GM23338 (cell line): ENCODE measurements at regions not wholly inside any gene's neighbourhood (a gene's known extent, or its start where the extent isn't known, plus 50 kb on each side); places are given as distances from the start of the nearest gene placed in this dataset.

Experiments
- ATAC-seq: fragments of 200-7000 bp; cut with Tn5 transposase; 3 replicates; pipeline ENCODE4 v1.9.1; 2020
- DNase-seq: peaks from one replicate; pipeline ENCODE4 v3.0.0-alpha.2; 2015; ENCODE audit warnings: low spot score
- H2AFZ ChIP-seq: fragments of 200-600 bp; sonication (generic); 2 replicates; pipeline ENCODE4 v1.8.0; 2016; ENCODE audit warnings: antibody characterized with exemption, mild to moderate bottlenecking, moderate library complexity
- H3F3A ChIP-seq: fragments of 200-600 bp; sonication (generic); replicated peaks from 2 replicates; pipeline ENCODE4 v1.8.0; 2017; ENCODE audit warnings: antibody characterized with exemption, mixed run types, low read depth
- H3K27ac ChIP-seq: fragments of 200-600 bp; sonication (generic); 2 replicates; pipeline ENCODE4 v1.6.1; 2016; ENCODE audit warnings: low read depth
- H3K27me3 ChIP-seq: fragments of 200-600 bp; sonication (generic); 2 replicates; pipeline ENCODE4 v1.8.0; 2016; ENCODE audit warnings: mild to moderate bottlenecking, mixed run types, moderate library complexity; ENCODE audit not compliant: insufficient read depth
- H3K36me3 ChIP-seq: fragments of 200-600 bp; sonication (generic); 2 replicates; pipeline ENCODE4 v1.8.0; 2016; ENCODE audit warnings: mild to moderate bottlenecking; ENCODE audit not compliant: insufficient read depth
- H3K4me1 ChIP-seq: fragments of 200-600 bp; sonication (generic); 2 replicates; pipeline ENCODE4 v1.8.0; 2016; ENCODE audit warnings: mild to moderate bottlenecking, moderate library complexity; ENCODE audit not compliant: insufficient read depth
- H3K4me2 ChIP-seq: fragments of 200-600 bp; sonication (generic); 2 replicates; pipeline ENCODE4 v1.7.1; 2017; ENCODE audit warnings: mixed run types
- H3K4me3 ChIP-seq: fragments of 200-600 bp; sonication (generic); 2 replicates; pipeline ENCODE4 v1.6.1; 2016; ENCODE audit warnings: mixed run types
- H3K79me2 ChIP-seq: fragments of 200-600 bp; sonication (generic); replicated peaks from 2 replicates; pipeline ENCODE4 v1.8.0; 2017; ENCODE audit warnings: mild to moderate bottlenecking; ENCODE audit not compliant: insufficient read depth
- H3K9me2 ChIP-seq: fragments of 200-600 bp; sonication (generic); 2 replicates; pipeline ENCODE4 v1.8.0; 2017; ENCODE audit not compliant: insufficient read depth
- H4K20me1 ChIP-seq: fragments of 200-600 bp; sonication (generic); replicated peaks from 2 replicates; pipeline ENCODE4 v1.8.0; 2017; ENCODE audit warnings: mild to moderate bottlenecking; ENCODE audit not compliant: insufficient read depth
- H3K27ac Mint-ChIP-seq: 2 replicates; pipeline ENCODE4 v1.8.0; 2020; ENCODE audit warnings: inconsistent platforms, mild to moderate bottlenecking, moderate library complexity, mixed read lengths
- H3K27me3 Mint-ChIP-seq: 3 replicates; pipeline ENCODE4 v1.8.0; 2022; ENCODE audit warnings: low read depth, mild to moderate bottlenecking, moderate library complexity, mixed read lengths, inconsistent platforms; ENCODE audit not compliant: insufficient read depth, poor library complexity
- H3K36me3 Mint-ChIP-seq: 3 replicates; pipeline ENCODE4 v1.8.0; 2021; ENCODE audit warnings: low read depth, mild to moderate bottlenecking, inconsistent platforms, moderate library complexity, mixed read lengths
- H3K4me1 Mint-ChIP-seq: 3 replicates; pipeline ENCODE4 v1.8.0; 2020; ENCODE audit warnings: mild to moderate bottlenecking, inconsistent platforms, mixed read lengths
- H3K4me3 Mint-ChIP-seq: 3 replicates; pipeline ENCODE4 v1.8.0; 2021; ENCODE audit warnings: moderate library complexity, mild to moderate bottlenecking, inconsistent platforms, mixed read lengths
- H3K9me3 Mint-ChIP-seq: 3 replicates; pipeline ENCODE4 v1.8.0; 2020; ENCODE audit warnings: moderate library complexity, mild to moderate bottlenecking, inconsistent platforms, mixed read lengths
- CREB1 ChIP-seq: fragments of 250-450 bp; sonication (Bioruptor Pico); IDR thresholded peaks from 2 replicates; pipeline ENCODE4 v1.5.0; 2020; ENCODE audit warnings: low read depth, mild to moderate bottlenecking, moderate library complexity
- EZH2 ChIP-seq: fragments of 200-600 bp; sonication (generic); IDR thresholded peaks from one replicate; pipeline ENCODE4 v1.8.0; 2017; ENCODE audit warnings: antibody characterized with exemption, mild to moderate bottlenecking, low read depth; ENCODE audit not compliant: unreplicated experiment
- EZH2phosphoT487 ChIP-seq: fragments of 200-600 bp; sonication (generic); IDR thresholded peaks from one replicate; pipeline ENCODE4 v1.8.1; 2018; ENCODE audit warnings: antibody characterized with exemption; ENCODE audit not compliant: unreplicated experiment
- JUNB ChIP-seq: IDR thresholded peaks from one replicate; pipeline ENCODE4 v1.6.1; 2016; ENCODE audit warnings: antibody characterized with exemption; ENCODE audit not compliant: unreplicated experiment
- NANOG ChIP-seq: IDR thresholded peaks from 2 replicates; pipeline ENCODE4 v1.6.1; 2016; ENCODE audit warnings: antibody characterized with exemption, borderline replicate concordance
- POLR2AphosphoS5 ChIP-seq: IDR thresholded peaks from 2 replicates; pipeline ENCODE4 v1.6.1; 2016; ENCODE audit warnings: antibody characterized with exemption, low read depth
- STAT1 ChIP-seq: IDR thresholded peaks from one replicate; pipeline ENCODE4 v1.6.1; 2016; ENCODE audit warnings: antibody characterized with exemption; ENCODE audit not compliant: unreplicated experiment
- ZNF114 ChIP-seq: fragments of 250-450 bp; sonication (Bioruptor Pico); IDR thresholded peaks from 2 replicates; pipeline ENCODE4 v1.5.0; 2020; ENCODE audit warnings: mild to moderate bottlenecking, moderate library complexity
- ZNF331 ChIP-seq: fragments of 250-450 bp; sonication (Bioruptor Pico); IDR thresholded peaks from 2 replicates; pipeline ENCODE4 v1.5.0; 2020; ENCODE audit warnings: low read depth, mild to moderate bottlenecking, moderate library complexity
- TF ChIP-seq, protein P1 (sequence below): fragments of 250-450 bp; sonication (Bioruptor Pico); IDR thresholded peaks from 2 replicates; pipeline ENCODE4 v1.5.0; 2020; ENCODE audit warnings: mild to moderate bottlenecking, moderate library complexity
- TF ChIP-seq, protein P2 (sequence below): IDR thresholded peaks from one replicate; pipeline ENCODE4 v1.6.1; 2018; ENCODE audit warnings: antibody characterized with exemption; ENCODE audit not compliant: unreplicated experiment
- TF ChIP-seq, protein P3 (sequence below): IDR thresholded peaks from 2 replicates; pipeline ENCODE4 v1.6.1; 2016; ENCODE audit warnings: antibody characterized with exemption
- TF ChIP-seq, protein P4 (sequence below), 2 experiments: fragments of 200-600 bp in 1 of 2; sonication (generic) in 1 of 2; conservative IDR thresholded peaks; 2 replicates each; pipeline versions ENCODE4 v1.5.1 to v1.6.1; 2016 to 2017; ENCODE audit warnings: antibody characterized with exemption in 2 of 2, low read depth in 2 of 2, mild to moderate bottlenecking in 2 of 2, moderate library complexity in 1 of 2

DNA sequence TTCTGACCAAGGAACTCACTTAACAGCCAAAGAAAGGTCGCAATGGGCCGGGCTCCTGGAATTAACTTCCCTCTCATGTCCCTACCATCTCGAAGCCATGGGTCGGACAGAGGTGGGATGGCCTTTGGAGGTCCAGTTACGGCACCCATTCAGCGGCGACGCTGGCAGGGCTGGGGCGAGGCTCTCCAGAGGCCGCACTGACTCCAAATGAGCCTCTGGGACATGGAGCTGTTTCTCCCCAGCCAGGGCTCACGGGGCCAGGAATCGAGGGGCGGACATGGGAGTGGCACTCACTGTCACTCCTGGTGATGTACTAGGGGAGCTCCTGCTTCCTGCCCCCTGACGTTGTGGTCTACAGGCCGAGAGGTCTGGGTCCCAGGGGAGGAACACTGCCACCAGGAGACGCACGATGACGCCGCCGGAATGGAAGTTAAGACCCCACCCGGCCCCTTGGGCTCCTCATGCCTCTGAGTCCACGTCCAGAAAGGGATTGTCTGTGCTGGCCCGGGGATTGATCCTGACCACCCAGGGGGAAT is 60.7 kb upstream of the METRNL start:
- Histone ChIP-seq H3F3A (no peaks in the 10 kb centered on the region), H3K27ac (no peak overlapping the region), H3K36me3 (no peaks in the 10 kb centered on the region), H3K4me2 (no peak overlapping the region), H2AFZ (no peak overlapping the region), H3K9me2 (no peaks in the 10 kb centered on the region), H3K79me2 (no peaks in the 10 kb centered on the region), H4K20me1 (no peaks in the 10 kb centered on the region), H3K4me3 (no peak overlapping the region), H3K4me1 (no peaks in the 10 kb centered on the region), H3K27me3 (no peaks in the 10 kb centered on the region)
- Mint-ChIP-seq H3K36me3 (peaks cover 4% of the 10 kb centered on the region; the same call in 2 of the 3 replicates), H3K4me3 (no peak overlapping the region), H3K27ac (no peak overlapping the region), H3K4me1 (0 out of 3 replicates have a peak, but pooled peaks cover 3% of the 10 kb centered on the region), H3K9me3 (peaks cover 3% of the 10 kb centered on the region; the same call in 1 of the 3 replicates), H3K27me3 (peaks cover 7% of the 10 kb centered on the region)
- ATAC-seq = no peak
- DNase-seq = no peak
- no peak for TF ChIP-seq CREB1 (CRISPR knock-in tag)
- no peak for TF ChIP-seq EZH2phosphoT487
- no peak for TF ChIP-seq JUNB
- TF ChIP-seq, protein P1, sequence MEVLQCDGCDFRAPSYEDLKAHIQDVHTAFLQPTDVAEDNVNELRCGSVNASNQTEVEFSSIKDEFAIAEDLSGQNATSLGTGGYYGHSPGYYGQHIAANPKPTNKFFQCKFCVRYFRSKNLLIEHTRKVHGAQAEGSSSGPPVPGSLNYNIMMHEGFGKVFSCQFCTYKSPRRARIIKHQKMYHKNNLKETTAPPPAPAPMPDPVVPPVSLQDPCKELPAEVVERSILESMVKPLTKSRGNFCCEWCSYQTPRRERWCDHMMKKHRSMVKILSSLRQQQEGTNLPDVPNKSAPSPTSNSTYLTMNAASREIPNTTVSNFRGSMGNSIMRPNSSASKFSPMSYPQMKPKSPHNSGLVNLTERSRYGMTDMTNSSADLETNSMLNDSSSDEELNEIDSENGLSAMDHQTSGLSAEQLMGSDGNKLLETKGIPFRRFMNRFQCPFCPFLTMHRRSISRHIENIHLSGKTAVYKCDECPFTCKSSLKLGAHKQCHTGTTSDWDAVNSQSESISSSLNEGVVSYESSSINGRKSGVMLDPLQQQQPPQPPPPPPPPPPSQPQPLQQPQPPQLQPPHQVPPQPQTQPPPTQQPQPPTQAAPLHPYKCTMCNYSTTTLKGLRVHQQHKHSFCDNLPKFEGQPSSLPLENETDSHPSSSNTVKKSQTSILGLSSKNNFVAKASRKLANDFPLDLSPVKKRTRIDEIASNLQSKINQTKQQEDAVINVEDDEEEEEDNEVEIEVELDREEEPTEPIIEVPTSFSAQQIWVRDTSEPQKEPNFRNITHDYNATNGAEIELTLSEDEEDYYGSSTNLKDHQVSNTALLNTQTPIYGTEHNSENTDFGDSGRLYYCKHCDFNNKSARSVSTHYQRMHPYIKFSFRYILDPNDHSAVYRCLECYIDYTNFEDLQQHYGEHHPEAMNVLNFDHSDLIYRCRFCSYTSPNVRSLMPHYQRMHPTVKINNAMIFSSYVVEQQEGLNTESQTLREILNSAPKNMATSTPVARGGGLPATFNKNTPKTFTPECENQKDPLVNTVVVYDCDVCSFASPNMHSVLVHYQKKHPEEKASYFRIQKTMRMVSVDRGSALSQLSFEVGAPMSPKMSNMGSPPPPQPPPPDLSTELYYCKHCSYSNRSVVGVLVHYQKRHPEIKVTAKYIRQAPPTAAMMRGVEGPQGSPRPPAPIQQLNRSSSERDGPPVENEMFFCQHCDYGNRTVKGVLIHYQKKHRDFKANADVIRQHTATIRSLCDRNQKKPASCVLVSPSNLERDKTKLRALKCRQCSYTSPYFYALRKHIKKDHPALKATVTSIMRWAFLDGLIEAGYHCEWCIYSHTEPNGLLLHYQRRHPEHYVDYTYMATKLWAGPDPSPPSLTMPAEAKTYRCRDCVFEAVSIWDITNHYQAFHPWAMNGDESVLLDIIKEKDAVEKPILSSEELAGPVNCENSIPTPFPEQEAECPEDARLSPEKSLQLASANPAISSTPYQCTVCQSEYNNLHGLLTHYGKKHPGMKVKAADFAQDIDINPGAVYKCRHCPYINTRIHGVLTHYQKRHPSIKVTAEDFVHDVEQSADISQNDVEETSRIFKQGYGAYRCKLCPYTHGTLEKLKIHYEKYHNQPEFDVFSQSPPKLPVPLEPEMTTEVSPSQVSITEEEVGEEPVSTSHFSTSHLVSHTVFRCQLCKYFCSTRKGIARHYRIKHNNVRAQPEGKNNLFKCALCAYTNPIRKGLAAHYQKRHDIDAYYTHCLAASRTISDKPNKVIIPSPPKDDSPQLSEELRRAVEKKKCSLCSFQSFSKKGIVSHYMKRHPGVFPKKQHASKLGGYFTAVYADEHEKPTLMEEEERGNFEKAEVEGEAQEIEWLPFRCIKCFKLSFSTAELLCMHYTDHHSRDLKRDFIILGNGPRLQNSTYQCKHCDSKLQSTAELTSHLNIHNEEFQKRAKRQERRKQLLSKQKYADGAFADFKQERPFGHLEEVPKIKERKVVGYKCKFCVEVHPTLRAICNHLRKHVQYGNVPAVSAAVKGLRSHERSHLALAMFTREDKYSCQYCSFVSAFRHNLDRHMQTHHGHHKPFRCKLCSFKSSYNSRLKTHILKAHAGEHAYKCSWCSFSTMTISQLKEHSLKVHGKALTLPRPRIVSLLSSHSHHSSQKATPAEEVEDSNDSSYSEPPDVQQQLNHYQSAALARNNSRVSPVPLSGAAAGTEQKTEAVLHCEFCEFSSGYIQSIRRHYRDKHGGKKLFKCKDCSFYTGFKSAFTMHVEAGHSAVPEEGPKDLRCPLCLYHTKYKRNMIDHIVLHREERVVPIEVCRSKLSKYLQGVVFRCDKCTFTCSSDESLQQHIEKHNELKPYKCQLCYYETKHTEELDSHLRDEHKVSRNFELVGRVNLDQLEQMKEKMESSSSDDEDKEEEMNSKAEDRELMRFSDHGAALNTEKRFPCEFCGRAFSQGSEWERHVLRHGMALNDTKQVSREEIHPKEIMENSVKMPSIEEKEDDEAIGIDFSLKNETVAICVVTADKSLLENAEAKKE = no peak
- TF ChIP-seq, protein P2, sequence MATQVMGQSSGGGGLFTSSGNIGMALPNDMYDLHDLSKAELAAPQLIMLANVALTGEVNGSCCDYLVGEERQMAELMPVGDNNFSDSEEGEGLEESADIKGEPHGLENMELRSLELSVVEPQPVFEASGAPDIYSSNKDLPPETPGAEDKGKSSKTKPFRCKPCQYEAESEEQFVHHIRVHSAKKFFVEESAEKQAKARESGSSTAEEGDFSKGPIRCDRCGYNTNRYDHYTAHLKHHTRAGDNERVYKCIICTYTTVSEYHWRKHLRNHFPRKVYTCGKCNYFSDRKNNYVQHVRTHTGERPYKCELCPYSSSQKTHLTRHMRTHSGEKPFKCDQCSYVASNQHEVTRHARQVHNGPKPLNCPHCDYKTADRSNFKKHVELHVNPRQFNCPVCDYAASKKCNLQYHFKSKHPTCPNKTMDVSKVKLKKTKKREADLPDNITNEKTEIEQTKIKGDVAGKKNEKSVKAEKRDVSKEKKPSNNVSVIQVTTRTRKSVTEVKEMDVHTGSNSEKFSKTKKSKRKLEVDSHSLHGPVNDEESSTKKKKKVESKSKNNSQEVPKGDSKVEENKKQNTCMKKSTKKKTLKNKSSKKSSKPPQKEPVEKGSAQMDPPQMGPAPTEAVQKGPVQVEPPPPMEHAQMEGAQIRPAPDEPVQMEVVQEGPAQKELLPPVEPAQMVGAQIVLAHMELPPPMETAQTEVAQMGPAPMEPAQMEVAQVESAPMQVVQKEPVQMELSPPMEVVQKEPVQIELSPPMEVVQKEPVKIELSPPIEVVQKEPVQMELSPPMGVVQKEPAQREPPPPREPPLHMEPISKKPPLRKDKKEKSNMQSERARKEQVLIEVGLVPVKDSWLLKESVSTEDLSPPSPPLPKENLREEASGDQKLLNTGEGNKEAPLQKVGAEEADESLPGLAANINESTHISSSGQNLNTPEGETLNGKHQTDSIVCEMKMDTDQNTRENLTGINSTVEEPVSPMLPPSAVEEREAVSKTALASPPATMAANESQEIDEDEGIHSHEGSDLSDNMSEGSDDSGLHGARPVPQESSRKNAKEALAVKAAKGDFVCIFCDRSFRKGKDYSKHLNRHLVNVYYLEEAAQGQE = no peak
- no peak for TF ChIP-seq EZH2
- no peak for TF ChIP-seq NANOG
- no peak for TF ChIP-seq STAT1
- TF ChIP-seq, protein P3, sequence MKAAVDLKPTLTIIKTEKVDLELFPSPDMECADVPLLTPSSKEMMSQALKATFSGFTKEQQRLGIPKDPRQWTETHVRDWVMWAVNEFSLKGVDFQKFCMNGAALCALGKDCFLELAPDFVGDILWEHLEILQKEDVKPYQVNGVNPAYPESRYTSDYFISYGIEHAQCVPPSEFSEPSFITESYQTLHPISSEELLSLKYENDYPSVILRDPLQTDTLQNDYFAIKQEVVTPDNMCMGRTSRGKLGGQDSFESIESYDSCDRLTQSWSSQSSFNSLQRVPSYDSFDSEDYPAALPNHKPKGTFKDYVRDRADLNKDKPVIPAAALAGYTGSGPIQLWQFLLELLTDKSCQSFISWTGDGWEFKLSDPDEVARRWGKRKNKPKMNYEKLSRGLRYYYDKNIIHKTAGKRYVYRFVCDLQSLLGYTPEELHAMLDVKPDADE = no peak
- no peak for TF ChIP-seq ZNF331 (CRISPR knock-in tag)
- TF ChIP-seq, protein P4, sequence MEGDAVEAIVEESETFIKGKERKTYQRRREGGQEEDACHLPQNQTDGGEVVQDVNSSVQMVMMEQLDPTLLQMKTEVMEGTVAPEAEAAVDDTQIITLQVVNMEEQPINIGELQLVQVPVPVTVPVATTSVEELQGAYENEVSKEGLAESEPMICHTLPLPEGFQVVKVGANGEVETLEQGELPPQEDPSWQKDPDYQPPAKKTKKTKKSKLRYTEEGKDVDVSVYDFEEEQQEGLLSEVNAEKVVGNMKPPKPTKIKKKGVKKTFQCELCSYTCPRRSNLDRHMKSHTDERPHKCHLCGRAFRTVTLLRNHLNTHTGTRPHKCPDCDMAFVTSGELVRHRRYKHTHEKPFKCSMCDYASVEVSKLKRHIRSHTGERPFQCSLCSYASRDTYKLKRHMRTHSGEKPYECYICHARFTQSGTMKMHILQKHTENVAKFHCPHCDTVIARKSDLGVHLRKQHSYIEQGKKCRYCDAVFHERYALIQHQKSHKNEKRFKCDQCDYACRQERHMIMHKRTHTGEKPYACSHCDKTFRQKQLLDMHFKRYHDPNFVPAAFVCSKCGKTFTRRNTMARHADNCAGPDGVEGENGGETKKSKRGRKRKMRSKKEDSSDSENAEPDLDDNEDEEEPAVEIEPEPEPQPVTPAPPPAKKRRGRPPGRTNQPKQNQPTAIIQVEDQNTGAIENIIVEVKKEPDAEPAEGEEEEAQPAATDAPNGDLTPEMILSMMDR (conservative IDR thresholded peaks at IDR 0.05; ENCODE audit: low read depth in 2 of 2) = no peak
- no peak for TF ChIP-seq ZNF114 (CRISPR knock-in tag)
- TF ChIP-seq POLR2AphosphoS5 = no peak
